IPS DF 4.7 (cell line): ENCODE measurements at regions not wholly inside any gene's neighbourhood (a gene's known extent, or its start where the extent isn't known, plus 50 kb on each side); places are given as distances from the start of the nearest gene placed in this dataset.
A peak's percentile ranks its signal among the peaks of the same experiment; 100 is the strongest.
"Not testable (repeated sequence)": the region's sequence is repeated elsewhere in the genome, so short reads cannot be mapped to it uniquely, and the experiment has no call there.

Experiments
- DNase-seq: peaks from one replicate; pipeline ENCODE4 v3.0.0-alpha.2; 2013; ENCODE audit warnings: low spot score; ENCODE audit errors: extremely low read depth

DNA sequence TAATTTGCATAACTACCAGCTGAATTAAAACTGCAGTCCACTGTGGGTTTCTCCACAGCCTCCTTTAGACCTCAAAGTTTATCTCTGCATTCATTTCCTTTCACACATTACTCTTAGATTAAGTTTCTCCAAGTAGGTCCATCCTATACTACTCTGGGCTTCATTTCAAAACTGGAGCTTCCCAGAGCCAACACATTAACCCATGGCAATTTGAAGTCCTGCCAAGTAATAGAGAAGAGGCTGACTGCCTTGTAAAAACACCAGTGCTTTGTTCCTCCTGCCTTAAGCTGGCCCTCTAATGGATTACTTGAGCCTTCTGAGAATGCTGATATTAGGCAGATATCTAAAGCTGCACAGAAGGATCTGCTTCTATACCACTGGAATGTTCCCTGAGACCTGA lies 997.2 kb upstream of the SLIT2 start:
- no peak for DNase-seq

DNA sequence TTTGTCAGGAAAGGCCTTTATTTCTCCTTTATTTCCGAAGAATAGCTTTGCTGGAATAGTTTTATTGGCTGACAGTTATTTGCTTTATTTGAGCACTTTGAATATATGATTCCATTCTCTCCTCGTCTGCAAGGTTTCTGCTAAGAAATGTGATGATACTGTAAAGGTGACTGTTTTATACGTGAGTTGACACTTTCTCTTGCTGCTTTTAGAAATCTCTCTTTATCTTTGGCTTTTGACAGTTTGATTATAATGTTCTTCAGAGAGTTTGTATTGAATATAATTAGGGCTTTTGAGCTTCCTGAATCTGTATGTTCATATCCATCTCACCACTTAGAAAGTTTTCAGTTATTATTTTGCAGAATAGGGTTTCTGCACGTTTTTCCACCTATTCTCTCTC lies 1003.7 kb upstream of the SLIT2 start:
- DNase-seq, result no peak

DNA sequence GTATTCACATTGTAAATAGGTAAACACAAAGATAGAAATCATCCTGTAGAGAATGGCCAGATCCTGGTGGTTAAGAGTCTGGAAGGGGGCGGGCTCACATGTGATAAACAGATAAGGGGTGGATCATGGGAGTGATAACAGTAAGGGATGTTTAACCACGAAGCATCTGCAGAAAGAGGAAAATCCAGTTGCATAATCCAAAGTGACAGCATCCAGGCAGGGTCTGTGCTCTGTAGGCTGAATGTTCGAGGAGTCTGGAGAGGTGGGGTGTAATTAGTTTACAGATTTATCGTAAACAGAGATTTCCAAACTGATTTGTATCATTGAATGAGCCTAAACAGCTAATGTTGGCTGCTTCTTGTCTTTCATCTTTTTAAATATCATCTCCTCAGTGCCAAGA lies 1009.8 kb upstream of the SLIT2 start:
- no peak for DNase-seq

DNA sequence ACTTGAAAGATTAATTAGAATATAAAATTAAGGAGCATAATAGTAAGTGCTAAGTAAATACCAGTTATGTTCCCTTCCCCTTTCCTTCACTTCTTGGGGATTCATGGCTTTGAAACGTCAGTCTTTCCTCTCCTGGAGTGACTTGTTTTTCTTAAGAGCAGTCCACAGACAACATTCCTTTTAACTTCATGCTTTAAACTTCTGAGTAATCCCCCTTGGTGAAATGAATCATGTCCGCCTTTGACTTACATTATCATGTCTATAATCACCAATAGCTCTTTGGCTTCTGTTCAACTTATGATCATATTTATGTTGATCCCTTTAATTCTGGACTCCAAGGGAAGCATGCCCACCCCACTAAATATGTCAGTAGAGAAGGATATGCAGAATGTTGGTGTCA lies 1012.1 kb upstream of the SLIT2 start:
- DNase-seq, result no peak

DNA sequence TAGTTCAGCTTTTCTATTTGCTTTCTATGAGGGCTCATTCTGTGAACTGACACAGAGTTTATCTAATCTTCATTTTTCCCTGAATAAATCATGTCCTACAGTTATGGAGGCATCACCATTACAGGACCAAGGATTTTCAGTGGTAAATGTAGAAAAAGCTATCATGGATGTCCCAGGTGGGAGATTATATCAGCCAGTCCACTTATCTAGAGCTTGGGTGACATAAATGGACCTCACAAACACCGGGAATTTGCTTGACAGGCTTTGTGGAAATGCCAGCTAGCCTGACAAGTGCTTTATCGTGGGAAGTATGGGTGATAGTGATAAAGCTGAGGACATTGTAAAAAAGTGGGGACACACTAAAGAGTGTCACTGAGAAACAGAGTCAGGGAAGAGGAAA lies 1015.2 kb upstream of the SLIT2 start:
- no peak for DNase-seq

DNA sequence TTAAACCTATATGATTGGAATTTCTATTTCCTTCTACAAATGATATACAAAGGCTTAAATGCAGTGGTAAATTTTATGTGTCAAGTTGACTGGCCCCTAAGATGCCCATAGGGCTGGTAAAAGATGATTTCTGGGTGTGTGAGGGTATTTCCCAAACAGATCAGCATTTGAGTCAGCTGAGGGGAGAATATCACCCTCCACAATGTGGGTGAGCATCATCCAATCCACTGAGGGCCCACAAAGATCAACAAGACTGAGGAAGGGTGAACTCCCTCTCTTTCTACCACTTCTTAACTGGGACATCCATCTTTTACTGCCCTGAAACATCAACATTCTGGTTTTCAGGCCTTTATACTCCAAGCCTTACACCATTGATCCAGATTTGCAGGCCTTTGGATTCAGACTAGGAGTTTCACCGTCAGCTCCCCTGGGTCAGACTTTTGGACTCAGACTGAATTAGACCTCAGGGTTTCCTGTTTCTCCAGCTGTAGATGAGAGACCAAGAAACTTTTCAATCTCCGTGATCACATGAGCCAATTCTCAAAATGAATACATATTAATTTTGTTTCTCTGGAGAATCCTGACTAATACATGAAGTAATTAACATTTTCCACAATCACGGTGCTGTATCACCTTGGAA lies 1020.7 kb upstream of the SLIT2 start:
- no peak for DNase-seq

DNA sequence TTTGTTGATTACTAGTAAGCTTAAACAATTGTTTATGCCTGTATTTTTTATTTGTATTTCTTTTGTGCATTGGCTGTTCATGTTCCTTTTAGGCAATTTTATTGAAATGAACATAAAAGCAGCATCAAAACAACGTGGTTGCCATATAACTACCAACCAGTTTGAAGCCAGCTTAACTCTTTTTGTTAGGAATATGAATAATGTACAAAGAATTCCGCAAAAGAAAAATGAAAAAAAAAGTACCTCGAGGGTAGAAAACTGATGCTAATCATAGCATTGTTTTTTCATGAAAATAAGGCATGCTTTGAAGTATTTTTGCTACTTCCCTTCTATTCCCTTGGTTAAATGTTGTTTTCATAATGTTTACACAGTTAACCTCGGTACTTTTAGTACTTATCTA lies 1024.0 kb upstream of the SLIT2 start:
- DNase-seq, result no peak

DNA sequence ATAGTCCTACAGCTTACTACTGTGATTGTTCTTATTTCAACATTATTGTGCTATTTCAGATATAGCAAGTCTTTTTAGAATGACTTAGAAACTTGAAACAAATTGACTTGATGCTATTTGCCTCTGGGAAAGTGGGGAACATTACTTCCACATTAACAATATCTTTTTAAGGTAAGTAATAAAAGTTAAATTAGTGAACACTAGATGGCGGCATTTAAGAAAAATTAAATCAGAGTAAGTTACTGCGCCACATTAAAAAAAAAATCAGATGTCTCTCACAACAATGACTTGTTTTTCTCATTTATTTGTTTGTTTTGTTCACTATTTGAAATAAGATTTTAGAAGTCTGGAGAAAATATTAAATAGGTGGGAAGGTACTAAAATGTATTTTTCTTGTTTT lies 1026.9 kb upstream of the SLIT2 start:
- no peak for DNase-seq

DNA sequence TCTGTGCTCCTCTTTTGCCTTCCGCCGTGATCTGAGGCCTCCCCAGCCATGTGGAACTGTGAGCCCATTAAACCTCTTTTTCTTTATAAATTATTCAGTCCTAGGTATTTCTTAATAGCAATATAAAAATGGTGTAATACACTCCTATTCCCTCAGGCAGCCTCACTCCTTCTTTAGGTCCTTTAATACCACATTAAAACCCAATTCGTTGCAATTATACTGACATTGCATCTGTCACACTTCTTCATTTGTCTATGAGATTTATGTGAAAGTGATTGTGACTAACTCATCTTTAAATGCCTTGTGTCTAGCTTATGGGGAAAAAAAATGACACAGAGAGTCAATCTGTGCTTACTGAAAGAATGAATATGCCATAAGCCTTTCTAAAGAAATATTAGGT lies 1035.2 kb upstream of the SLIT2 start:
- no peak for DNase-seq

DNA sequence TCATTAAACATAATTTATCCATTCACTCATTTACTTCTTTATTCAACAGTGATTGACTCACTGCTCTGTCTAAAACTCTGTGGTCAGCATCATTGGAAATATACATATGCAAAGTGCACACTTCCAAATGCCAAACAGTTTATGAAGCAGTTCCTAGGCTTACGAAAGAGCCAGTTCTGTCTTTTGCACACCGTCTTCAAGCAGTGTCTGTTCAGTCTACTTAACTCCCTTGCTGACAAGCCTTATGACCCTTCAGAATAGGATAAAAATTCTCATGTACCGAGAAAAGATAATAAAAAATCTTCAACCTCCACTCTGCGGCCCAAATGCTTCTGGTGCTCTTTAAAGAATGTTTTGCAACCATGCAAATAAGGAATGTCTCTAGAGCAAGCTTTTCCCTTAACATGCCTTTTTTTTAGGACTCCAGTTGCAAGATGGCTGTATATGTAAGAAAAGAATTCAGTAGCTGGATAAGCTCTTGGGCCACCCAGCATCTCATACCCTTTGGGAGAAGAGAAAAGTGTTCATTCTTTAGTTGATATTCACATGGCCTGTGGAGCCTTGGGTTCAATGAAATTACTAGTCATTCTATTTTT lies 1037.0 kb upstream of the SLIT2 start:
- no peak for DNase-seq

DNA sequence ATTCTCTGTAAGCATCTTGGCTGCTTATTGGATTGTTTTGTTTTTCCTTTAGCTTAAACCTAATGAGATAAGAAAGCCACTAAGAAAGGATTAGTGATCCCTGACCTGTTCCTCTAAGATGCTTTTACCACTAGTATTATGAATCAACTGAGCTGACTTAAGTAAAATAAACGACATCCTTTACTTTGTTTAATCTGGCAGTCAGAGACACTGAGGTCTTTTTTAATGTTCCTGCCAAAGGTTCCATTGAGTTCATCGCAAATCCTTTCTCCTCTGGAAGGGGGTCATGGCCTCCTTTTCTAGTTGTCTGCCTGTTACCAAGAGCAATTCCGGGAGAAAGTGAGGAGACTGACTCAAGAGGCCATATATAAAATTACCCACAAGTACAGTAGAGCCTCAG lies 1038.3 kb upstream of the SLIT2 start:
- DNase-seq, result no peak

DNA sequence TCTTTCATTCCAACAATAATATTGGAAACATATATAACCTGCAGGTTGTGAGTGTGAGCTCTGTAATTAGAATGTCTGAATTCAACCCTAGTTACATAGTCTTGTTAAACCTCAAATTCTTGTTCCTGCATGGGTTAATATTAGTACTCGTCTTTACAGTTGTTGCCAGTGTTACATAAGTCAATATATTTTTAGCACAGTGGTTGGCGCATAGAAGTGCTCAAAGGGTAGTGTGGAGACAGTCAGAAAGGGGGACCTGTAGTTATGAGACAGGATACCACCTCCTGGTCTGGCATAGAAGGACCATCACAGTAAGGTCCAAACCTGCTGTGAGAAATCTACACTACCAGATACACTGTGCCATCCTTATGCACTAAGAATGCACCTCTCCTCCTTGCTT lies 1045.9 kb upstream of the SLIT2 start:
- no peak for DNase-seq

DNA sequence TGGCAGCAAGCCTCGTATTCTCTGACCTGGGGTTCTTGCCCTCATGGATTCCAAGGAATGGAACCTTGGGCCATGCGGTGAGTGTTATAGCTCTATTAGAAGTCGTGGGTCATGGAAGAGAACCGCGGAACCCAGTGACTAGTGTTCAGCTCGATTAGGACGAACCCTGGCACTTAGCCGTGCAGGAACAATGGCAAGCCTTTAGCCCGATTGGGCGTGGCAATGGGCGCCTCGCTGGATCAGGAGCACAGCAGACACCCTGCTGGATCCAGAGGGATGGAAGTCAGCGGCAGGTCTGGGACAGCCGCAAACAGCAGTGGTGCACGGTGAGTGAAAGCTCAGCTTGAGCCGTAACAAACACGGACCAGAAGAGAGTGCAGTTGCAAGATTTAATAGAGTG lies 1053.9 kb upstream of the SLIT2 start:
- DNase-seq, result not testable (repeated sequence)

DNA sequence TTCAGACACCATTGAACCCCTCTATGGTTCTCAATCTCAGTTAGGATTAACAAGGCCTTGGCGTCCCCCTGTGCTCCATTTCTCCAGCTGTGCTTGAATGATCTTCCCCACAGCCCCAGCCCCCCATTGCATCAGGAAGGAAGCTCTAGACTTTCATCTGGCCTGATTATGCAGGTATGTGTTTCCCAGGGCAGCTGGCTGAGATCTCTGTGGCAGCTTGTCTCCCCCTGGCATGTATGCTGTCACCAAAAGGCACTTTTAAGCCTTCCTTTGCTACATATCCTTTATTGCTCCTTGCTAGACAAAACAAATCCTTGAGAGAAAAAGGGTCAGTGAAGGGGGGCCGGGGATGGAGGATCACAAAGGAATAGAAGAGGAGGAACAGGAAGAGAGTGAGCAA lies 1056.0 kb upstream of the SLIT2 start:
- peak; percentile 81 for DNase-seq

DNA sequence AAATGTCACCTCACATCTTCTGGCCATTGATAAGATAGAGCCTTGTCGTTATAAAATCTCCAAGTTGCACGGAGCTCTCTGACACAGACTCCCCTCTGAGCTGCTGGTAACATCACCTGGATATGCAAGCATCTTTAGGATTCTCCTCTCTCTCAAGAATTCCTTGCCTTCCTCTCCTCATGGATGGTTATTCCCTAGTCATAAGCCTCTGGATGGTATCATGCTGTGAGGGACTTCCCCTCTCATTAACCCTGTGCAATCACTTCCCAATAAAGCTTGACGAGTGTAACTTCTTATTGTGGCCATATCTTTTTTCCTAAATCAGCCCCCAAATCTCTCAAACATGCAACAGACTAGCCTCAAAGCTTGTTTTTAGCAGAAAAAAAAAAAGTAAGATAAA lies 1057.0 kb upstream of the SLIT2 start:
- DNase-seq, result peak; percentile 62

DNA sequence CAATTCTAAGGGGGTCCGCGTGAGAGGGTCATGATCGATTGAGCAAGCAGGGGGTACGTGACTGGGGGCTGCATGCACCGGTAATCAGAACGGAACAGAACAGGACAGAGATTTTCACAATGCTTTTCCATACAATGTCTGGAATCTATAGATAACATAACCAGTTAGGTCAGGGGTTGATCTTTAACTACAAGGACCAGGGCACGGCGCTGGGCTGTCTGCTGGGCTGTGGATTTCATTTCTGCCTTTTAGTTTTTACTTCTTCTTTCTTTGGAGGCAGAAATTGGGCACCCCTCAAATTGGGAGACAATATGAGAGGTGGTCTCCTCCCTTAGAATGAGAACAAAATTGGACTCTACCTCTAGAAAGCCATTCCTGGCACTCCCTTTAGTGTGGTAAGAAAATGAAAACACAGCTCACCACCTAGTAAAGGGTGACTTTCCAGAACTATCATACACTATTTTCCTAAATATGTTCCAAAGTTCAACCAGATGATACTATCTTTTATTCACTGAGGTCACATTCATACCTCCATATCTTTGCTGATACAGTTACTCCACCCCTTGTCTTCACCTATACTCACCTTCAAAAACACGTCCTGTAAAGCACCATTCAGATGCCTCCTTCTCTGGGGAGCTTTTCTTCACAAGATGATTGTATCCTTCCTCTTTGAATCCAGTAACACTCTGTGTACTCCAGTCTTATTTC lies 1058.3 kb upstream of the SLIT2 start:
- DNase-seq, result no peak

DNA sequence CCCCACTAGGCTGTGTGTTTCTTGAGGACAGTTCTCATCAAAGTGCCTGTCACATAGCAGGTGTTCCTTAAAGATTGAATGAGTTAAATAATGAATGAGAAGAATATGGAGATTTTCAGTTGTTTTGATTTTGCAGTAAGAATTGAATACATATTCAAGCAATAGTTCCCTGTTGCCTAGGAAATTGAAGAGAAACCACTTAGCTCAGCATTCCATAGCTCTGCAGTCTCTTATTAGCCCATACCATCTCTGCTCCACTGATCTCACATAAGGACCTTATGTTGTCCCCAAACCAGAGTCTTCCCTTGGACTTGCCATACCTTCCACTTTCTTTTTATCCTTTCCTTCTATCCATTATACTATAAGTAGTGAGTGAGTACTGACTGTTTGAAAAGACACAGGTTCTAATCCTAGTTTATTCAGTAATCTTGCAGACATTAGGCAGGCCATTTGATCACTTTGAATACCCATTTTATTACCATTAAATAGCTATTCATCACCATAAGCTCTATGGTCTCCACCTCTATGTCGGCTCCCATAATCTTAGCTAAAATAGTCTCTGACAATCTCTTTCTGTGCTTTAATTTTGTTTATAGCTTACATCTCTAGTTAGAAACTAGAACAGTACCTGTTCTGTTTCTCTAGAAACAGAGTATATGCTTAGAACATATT lies 1059.6 kb upstream of the SLIT2 start:
- no peak for DNase-seq

DNA sequence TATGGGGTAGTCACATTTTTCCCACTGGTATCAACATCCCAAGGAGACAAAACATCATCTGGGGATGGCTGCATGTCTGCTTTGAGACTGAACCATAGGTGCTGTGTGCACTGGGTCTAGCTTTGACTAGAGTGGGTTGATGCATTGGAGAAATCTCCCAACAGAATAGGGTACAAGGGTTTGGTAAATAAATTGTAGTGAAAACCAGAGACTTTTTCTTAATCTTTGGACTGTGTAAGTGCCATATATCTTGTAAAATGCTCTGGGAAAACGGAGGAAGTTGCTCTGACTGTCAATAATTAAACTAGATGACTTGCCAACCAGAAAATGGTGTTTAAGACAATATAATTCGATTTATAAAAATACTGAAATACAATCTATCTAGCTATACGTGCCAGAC lies 1064.0 kb upstream of the SLIT2 start:
- no peak for DNase-seq

DNA sequence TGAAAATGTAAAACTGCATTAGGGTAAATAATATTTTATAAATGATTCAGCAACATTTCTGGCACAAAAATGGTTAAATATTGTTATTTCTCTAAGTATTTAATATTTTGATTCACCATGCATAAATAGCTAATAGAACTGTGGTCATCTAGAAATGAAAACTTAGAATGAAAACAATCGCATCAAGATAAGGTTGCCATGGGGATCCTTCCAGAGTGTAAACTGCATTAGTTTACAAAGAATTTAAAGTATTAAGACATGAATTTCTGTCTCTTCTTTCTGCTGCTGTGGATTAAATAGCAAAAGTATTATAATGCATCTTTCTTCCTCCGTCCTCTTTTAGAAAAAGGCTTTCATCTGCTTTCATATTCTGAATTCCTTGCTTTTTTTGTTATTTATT lies 1064.6 kb upstream of the SLIT2 start:
- DNase-seq, result no peak

DNA sequence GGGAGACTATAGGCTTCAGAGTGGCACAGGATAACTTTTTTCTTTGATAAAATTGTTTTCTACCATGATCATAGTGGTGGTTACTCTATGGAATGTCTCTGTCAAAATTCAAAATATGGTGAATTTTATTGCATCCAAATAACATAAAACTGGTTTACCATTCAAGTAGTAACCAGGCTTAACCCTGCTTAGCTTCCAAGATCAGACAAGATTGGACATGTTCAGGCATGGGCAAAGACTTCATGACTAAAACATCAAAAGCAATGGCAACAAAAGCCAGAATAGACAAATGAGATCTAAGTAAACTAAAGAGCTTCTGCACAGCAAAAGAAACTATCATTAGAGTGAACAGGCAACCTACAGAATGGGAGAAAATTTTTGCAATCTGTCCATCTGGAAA lies 1070.1 kb upstream of the SLIT2 start:
- DNase-seq, result not testable (repeated sequence)

DNA sequence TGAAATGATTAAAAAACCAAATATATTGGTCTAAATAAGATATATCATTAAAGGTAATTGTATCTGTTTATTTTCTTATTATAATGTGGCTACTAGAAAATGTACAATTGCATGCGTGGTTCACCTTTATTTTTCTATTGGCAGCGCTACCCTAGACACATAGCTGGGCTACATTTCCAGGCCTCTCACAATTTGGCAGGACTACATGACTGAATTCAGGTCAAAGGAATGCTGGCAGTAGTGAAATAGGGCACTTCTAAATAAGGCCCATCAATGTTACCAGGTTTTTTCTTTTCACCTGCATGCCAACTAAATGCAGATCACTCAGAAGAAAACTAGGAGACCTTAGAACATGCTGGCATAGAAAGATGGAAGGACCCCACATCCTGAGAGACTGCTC lies 1072.9 kb upstream of the SLIT2 start:
- no peak for DNase-seq

DNA sequence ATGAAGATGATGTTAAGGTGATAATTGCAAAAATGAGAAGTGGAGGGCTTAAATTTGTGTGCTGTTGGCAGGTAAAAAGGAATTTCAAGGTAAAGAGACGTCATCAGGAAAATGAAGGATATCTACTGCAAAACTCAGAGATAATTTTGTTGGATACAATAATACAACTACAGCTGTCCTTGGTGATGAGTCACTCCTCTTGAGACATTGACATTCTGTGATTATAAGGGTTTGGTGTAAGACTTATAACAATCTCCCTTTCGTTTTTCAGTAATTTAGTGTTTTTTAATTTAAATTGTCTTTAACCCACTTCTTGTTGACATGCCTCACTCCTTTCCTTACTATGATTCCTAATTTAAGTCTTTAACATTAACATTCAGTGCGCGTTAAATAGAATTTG lies 1074.1 kb upstream of the SLIT2 start:
- DNase-seq, result no peak

DNA sequence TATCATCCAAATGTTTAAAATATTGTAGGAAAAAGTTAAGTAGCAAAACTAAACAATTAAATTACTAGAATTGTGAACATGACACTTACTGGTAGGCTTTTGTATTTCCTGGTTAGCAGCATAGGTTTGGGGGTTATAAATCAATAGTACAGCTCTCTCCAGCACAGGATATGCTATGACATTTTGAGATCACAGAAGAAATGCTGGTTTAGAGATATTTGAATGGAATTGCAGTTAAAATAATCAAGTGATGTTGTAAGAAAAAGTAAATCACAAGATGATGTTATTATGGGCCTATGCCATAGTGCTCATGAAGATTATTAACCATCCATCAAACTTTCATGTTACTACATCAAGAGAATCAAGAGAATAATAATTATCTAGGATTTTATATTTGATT lies 1079.9 kb upstream of the SLIT2 start:
- no peak for DNase-seq
